Thyroid gland (tissue), 4 donors: ENCODE measurements at regions not wholly inside any gene's neighbourhood (a gene's known extent, or its start where the extent isn't known, plus 50 kb on each side); places are given as distances from the start of the nearest gene placed in this dataset.

Experiments used
- POLR2A ChIP-seq, 2 donors: fragments of 450-650 bp; IDR thresholded peaks; one replicate each; pipeline ENCODE4 v1.6.1; 2017; ENCODE audit warnings: antibody characterized with exemption in 2 of 2, mild to moderate bottlenecking in 2 of 2, moderate library complexity in 1 of 2
- TF ChIP-seq, protein P1 (sequence below), 6 experiments: fragments of 200-600 bp in 3 of 6; fragments of 450-650 bp in 3 of 6; sonication (generic) in 3 of 6; IDR thresholded peaks; one replicate each; pipeline ENCODE4 v1.5.1; 2016 to 2019; ENCODE audit warnings: antibody characterized with exemption in 6 of 6, mild to moderate bottlenecking in 2 of 6, inconsistent platforms in 1 of 6, moderate library complexity in 1 of 6

DNA sequence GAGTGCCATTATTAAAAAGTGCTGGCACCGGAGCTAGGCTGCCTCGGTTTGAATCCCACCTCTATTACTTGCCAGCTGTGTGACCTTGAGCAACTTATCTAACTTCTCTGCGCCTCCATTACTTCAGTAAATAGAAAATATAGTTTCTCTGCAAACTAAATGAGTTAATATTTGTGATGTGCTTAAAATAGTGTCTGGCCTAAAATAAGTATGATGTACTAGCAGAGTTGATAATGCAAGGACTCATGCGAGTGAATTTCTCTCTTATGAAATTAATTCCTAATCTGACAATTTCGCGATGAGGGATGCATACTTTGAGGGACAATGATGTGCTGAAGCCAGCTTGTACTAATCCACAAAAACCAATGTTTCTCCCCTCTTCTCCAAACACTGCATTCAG lies 180.8 kb upstream of the NTF3 start:
- TF ChIP-seq POLR2A (IDR thresholded peaks at IDR 0.05): no peak
- TF ChIP-seq, protein P1, sequence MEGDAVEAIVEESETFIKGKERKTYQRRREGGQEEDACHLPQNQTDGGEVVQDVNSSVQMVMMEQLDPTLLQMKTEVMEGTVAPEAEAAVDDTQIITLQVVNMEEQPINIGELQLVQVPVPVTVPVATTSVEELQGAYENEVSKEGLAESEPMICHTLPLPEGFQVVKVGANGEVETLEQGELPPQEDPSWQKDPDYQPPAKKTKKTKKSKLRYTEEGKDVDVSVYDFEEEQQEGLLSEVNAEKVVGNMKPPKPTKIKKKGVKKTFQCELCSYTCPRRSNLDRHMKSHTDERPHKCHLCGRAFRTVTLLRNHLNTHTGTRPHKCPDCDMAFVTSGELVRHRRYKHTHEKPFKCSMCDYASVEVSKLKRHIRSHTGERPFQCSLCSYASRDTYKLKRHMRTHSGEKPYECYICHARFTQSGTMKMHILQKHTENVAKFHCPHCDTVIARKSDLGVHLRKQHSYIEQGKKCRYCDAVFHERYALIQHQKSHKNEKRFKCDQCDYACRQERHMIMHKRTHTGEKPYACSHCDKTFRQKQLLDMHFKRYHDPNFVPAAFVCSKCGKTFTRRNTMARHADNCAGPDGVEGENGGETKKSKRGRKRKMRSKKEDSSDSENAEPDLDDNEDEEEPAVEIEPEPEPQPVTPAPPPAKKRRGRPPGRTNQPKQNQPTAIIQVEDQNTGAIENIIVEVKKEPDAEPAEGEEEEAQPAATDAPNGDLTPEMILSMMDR (IDR thresholded peaks at IDR 0.05): no peak
